Naive thymus-derived CD4-positive, alpha-beta T cell (primary cell): ENCODE measurements at regions not wholly inside any gene's neighbourhood (a gene's known extent, or its start where the extent isn't known, plus 50 kb on each side); places are given as distances from the start of the nearest gene placed in this dataset.

Experiments
- ATAC-seq: fragments of 150-1000 bp; cut with Tn5 transposase; 2 replicates; pipeline ENCODE4 v1.10.0; 2021; ENCODE audit warnings: mild to moderate bottlenecking, moderate library complexity
- CTCF ChIA-PET: fragments of 350-600 bp; sonication (Branson Sonifier 250); formaldehyde crosslinking; loops from one replicate; lab custom pipeline; 2021; ENCODE audit warnings: antibody characterized with exemption; lab: Charles Lee
- POLR2A ChIA-PET: fragments of 350-600 bp; sonication (Branson Sonifier 250); formaldehyde crosslinking; loops from one replicate; lab custom pipeline; 2021; ENCODE audit warnings: antibody characterized with exemption, inconsistent platforms; lab: Charles Lee
- DNase-seq, 9 donors: peaks; one replicate each; pipeline versions ENCODE4 v3.0.0 to v3.0.0-alpha.2; 2020 to 2022; ENCODE audit warnings: mixed read lengths in 1 of 9
- H3K27ac ChIP-seq: one replicate; pipeline ENCODE4 v1.7.0; 2013; ENCODE audit warnings: mild to moderate bottlenecking, low read depth, low read length, moderate library complexity
- H3K27me3 ChIP-seq, 2 donors: one replicate each; pipeline ENCODE4 v1.7.0; 2013; ENCODE audit warnings: low read length in 2 of 2, mild to moderate bottlenecking in 2 of 2, moderate library complexity in 2 of 2; ENCODE audit not compliant: control insufficient read depth in 2 of 2, insufficient read depth in 2 of 2
- H3K36me3 ChIP-seq, 3 experiments: 1 replicate in 2 of 3; 2 replicates in 1 of 3; pipeline ENCODE4 v1.7.0; 2013; ENCODE audit warnings: low read length in 3 of 3, mild to moderate bottlenecking in 3 of 3, moderate library complexity in 1 of 3; ENCODE audit not compliant: insufficient read depth in 3 of 3, control insufficient read depth in 2 of 3
- H3K4me1 ChIP-seq, 2 donors: one replicate each; pipeline ENCODE4 v1.7.0; 2013; ENCODE audit warnings: low read length in 2 of 2, mild to moderate bottlenecking in 2 of 2, moderate library complexity in 1 of 2; ENCODE audit not compliant: control insufficient read depth in 2 of 2, insufficient read depth in 2 of 2
- H3K4me3 ChIP-seq: 2 replicates; pipeline ENCODE4 v1.7.0; 2013; ENCODE audit warnings: mild to moderate bottlenecking, low read length
- H3K9me3 ChIP-seq, 3 experiments: 1 replicate in 2 of 3; 2 replicates in 1 of 3; pipeline ENCODE4 v1.7.0; 2013; ENCODE audit warnings: low read length in 3 of 3; ENCODE audit not compliant: control insufficient read depth in 2 of 3
- H3K27ac Mint-ChIP-seq, 9 donors: one replicate each; pipeline ENCODE4 v1.8.0; 2020 to 2022; ENCODE audit warnings: mixed read lengths in 9 of 9, mild to moderate bottlenecking in 8 of 9, moderate library complexity in 5 of 9, inconsistent platforms in 2 of 9
- H3K27me3 Mint-ChIP-seq, 5 donors: one replicate each; pipeline ENCODE4 v1.8.0; 2021 to 2022; ENCODE audit warnings: mixed read lengths in 5 of 5, mild to moderate bottlenecking in 1 of 5
- H3K36me3 Mint-ChIP-seq, 5 donors: one replicate each; pipeline ENCODE4 v1.8.0; 2020 to 2022; ENCODE audit warnings: mixed read lengths in 5 of 5, mild to moderate bottlenecking in 3 of 5, inconsistent platforms in 1 of 5
- H3K4me1 Mint-ChIP-seq, 7 donors: one replicate each; pipeline ENCODE4 v1.8.0; 2020 to 2022; ENCODE audit warnings: mixed read lengths in 7 of 7, mild to moderate bottlenecking in 3 of 7, inconsistent platforms in 1 of 7
- H3K4me3 Mint-ChIP-seq, 10 donors: one replicate each; pipeline ENCODE4 v1.8.0; 2020 to 2022; ENCODE audit warnings: mild to moderate bottlenecking in 10 of 10, mixed read lengths in 10 of 10, moderate library complexity in 6 of 10, inconsistent platforms in 2 of 10
- H3K9me3 Mint-ChIP-seq, 11 donors: one replicate each; pipeline ENCODE4 v1.8.0; 2020 to 2022; ENCODE audit warnings: mixed read lengths in 11 of 11, mild to moderate bottlenecking in 4 of 11, inconsistent platforms in 1 of 11, moderate library complexity in 1 of 11
- intact Hi-C, 2 donors: fragments of 100-400 bp; cut with micrococcal nuclease; formaldehyde crosslinking; loops; one replicate each; pipeline ENCODE4 v1.15.1; 2023

DNA sequence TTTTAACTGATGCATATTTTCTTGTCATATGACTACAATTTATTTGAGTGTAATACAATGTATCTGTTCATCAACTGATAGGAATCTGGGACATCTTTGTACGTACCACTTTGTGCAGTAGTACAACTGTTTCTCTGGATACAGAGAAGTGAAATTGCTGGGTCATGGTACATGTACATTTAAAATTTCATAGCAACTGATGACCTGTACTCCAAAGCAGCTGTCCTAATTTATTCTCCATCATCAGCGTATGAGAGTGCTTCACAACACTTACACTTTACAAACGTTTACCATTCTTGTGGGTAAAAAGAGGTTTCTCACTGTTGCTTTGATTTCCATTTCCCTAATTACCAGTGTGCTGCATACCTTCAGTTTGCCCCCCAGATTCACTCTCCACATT is 552.8 kb upstream of the CADM1 start:
- DNase-seq: no peak
- CTCF ChIA-PET: no interaction called here

DNA sequence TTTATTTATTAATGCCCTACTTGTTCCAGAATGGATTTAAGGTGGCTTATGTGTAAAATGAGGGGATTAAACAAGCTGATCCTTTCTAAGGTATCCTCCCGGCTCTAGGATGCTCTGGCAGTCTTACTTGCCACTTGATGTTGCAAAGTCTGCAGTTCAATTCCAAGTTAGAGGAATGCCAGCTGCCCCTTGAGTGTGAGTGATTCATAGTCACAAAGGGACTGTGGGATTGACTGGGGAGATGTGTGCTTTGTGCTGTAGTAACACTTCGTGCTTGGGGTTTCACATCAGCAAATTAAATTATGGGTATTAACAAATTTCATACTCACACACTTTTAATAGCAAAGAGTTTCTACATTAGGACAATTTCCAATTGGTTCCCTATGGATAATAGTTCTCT is 550.8 kb upstream of the CADM1 start:
- ChIA-PET POLR2A (no interaction called here), CTCF (no interaction called here)
- Histone ChIP-seq H3K27ac (no peak overlapping the region), H3K4me3 (no peak overlapping the region), H3K36me3 (no peaks in the 10 kb centered on the region), H3K4me1 (no peaks in the 10 kb centered on the region), H3K27me3 (no peaks in the 10 kb centered on the region), H3K9me3 (no peaks in the 10 kb centered on the region)
- Mint-ChIP-seq H3K27ac (no peak overlapping the region), H3K36me3 (no peaks in the 10 kb centered on the region), H3K4me3 (no peak overlapping the region), H3K27me3 (peaks cover 2 to 7% (median 5%) of the 10 kb centered on the region in 5 donors), H3K9me3 (peaks cover 0 to 9% (median 1%) of the 10 kb centered on the region in 11 donors), H3K4me1 (no peaks in the 10 kb centered on the region)
- no peak for ATAC-seq
- intact Hi-C loops: no loop called here
- no peak for DNase-seq

More for the DNA sequence above, 552.8 kb upstream of the CADM1 start:
- H3K27me3 Mint-ChIP-seq: peaks cover 2 to 17% (median 12%) of the 10 kb centered on the region in 5 donors
- no peaks in the 10 kb centered on the region for H3K9me3 ChIP-seq
- intact Hi-C loops: no loop called here
- H3K4me1 ChIP-seq: no peaks in the 10 kb centered on the region
- no peaks in the 10 kb centered on the region for H3K27me3 ChIP-seq
- ATAC-seq: no peak
- H3K36me3 ChIP-seq: no peaks in the 10 kb centered on the region
- POLR2A ChIA-PET: interaction anchor here (0.6 kb wide), 1 partner anchor 16 kb away, joined by 3 read pairs; no protein-coding TSS in a partner anchor
- H3K27ac Mint-ChIP-seq: no peak overlapping the region
- peaks cover 0 to 9% (median 1%) of the 10 kb centered on the region in 11 donors for H3K9me3 Mint-ChIP-seq
- H3K27ac ChIP-seq: no peak overlapping the region
- H3K4me3 Mint-ChIP-seq: no peak overlapping the region
- H3K36me3 Mint-ChIP-seq: no peaks in the 10 kb centered on the region
- H3K4me1 Mint-ChIP-seq: no peaks in the 10 kb centered on the region
- no peak overlapping the region for H3K4me3 ChIP-seq

DNA sequence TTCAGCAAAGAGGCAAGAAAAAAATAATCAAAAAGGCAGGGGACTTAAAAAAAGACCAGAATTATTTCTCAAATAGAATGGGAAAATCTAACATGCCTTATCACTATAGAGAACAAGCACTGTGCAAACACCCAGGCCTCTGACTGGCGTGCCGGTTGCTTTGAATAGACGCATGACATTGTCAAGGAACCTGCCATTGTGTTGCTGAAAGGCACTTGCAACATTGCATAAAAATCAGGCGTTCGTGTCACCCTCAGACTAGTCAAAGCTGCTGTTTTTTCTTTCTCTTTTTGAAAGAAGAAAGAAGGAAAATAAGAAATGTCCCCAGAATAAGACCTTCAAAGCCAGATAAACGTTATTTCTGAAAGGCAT is 549.3 kb upstream of the CADM1 start:
- Histone ChIP-seq H3K36me3 (no peaks in the 10 kb centered on the region), H3K27me3 (no peaks in the 10 kb centered on the region), H3K9me3 (no peaks in the 10 kb centered on the region), H3K27ac (no peak overlapping the region), H3K4me1 (no peaks in the 10 kb centered on the region), H3K4me3 (no peak overlapping the region)
- DNase-seq: no peak
- H3K9me3 Mint-ChIP-seq: peaks cover 0 to 8% (median 1%) of the 10 kb centered on the region in 11 donors
- no peaks in the 10 kb centered on the region for H3K36me3 Mint-ChIP-seq
- intact Hi-C loops: no loop called here
- no peak overlapping the region for H3K27ac Mint-ChIP-seq
- CTCF ChIA-PET: no interaction called here
- no peaks in the 10 kb centered on the region for H3K4me1 Mint-ChIP-seq
- H3K4me3 Mint-ChIP-seq: no peak overlapping the region
- peaks cover 0 to 6% (median 3%) of the 10 kb centered on the region in 5 donors for H3K27me3 Mint-ChIP-seq
- no peak for ATAC-seq
- POLR2A ChIA-PET: no interaction called here

GRCh38 chr11:116052603-116053547 is 548.7 kb upstream of the CADM1 start:
- ChIA-PET CTCF (no interaction called here), POLR2A (no interaction called here)
- intact Hi-C loops: no loop called here
- H3K9me3 Mint-ChIP-seq: peaks cover 0 to 8% (median 1%) of the 10 kb centered on the region in 11 donors
- peaks cover 0 to 6% (median 3%) of the 10 kb centered on the region in 5 donors for H3K27me3 Mint-ChIP-seq
- no peaks in the 10 kb centered on the region for H3K4me1 Mint-ChIP-seq
- DNase-seq (no peak), ATAC-seq (no peak)
- no peak overlapping the region for H3K4me3 ChIP-seq
- H3K4me1 ChIP-seq: no peaks in the 10 kb centered on the region
- H3K9me3 ChIP-seq: no peaks in the 10 kb centered on the region
- no peaks in the 10 kb centered on the region for H3K36me3 Mint-ChIP-seq
- no peak overlapping the region for H3K4me3 Mint-ChIP-seq
- no peaks in the 10 kb centered on the region for H3K36me3 ChIP-seq
- no peak overlapping the region for H3K27ac Mint-ChIP-seq
- H3K27ac ChIP-seq: no peak overlapping the region
- no peaks in the 10 kb centered on the region for H3K27me3 ChIP-seq

DNA sequence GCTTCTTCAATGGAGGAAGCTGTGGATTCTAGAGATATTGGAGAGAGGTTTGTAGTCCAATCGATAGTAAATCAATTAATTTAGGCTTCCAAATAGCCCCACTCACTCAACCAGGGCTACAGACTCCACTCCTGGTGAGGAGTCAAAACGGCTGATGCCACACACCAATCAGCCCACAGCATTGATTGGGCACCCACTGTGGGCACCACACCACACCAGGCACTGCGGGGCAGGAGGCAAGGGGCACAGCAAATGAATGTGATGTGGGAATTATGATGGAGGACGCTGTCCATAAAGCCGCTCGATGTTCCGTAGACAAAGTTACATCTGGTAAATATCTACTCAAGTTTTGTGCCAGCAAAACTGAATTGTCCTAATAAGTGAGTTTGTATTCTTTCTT is 547.3 kb upstream of the CADM1 start:
- Histone ChIP-seq H3K27me3 (no peaks in the 10 kb centered on the region), H3K9me3 (no peaks in the 10 kb centered on the region), H3K27ac (no peak overlapping the region), H3K36me3 (no peaks in the 10 kb centered on the region), H3K4me1 (no peaks in the 10 kb centered on the region), H3K4me3 (no peak overlapping the region)
- ChIA-PET CTCF (no interaction called here), POLR2A (no interaction called here)
- H3K4me1 Mint-ChIP-seq: no peaks in the 10 kb centered on the region
- no peak overlapping the region for H3K4me3 Mint-ChIP-seq
- no peak overlapping the region for H3K27ac Mint-ChIP-seq
- DNase-seq (no peak), ATAC-seq (no peak)
- intact Hi-C loops: no loop called here
- peaks cover 0 to 6% (median 3%) of the 10 kb centered on the region in 5 donors for H3K27me3 Mint-ChIP-seq
- H3K9me3 Mint-ChIP-seq: peaks cover 0 to 8% (median 1%) of the 10 kb centered on the region in 11 donors
- no peaks in the 10 kb centered on the region for H3K36me3 Mint-ChIP-seq

DNA sequence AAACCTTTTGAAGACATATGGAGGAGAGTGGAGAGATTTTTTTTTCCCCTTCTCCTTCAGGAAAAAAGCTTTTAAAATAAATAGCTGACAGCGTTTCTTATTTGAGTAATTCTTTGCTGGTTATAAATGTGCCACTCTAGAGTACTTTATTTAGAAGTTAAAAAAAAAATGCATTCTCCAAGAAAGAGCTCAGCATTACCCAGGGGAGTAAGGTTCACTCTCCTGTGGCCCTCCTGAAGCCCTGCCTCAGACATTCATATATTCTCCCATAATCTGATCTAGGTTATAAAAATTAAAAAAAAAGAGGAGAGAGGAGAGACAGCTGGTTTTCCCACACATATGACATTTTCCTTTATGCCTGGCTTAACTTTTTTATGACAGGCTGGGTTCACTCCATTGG is 545.2 kb upstream of the CADM1 start:
- Mint-ChIP-seq H3K27ac (no peak overlapping the region), H3K4me3 (no peak overlapping the region), H3K27me3 (peaks cover 0 to 8% (median 0%) of the 10 kb centered on the region in 5 donors), H3K36me3 (no peaks in the 10 kb centered on the region), H3K9me3 (peaks cover 0 to 6% (median under 1%) of the 10 kb centered on the region in 11 donors), H3K4me1 (no peaks in the 10 kb centered on the region)
- Histone ChIP-seq H3K4me1 (no peaks in the 10 kb centered on the region), H3K27me3 (no peaks in the 10 kb centered on the region), H3K4me3 (no peak overlapping the region), H3K36me3 (no peaks in the 10 kb centered on the region), H3K27ac (no peak overlapping the region), H3K9me3 (no peaks in the 10 kb centered on the region)
- intact Hi-C loops: no loop called here
- ChIA-PET CTCF (interaction anchor here (0.7 kb wide), 1 partner anchor 228 kb away, joined by 6 read pairs; no protein-coding TSS in a partner anchor), POLR2A (no interaction called here)
- DNase-seq (no peak), ATAC-seq (no peak)

GRCh38 chr11:116046127-116046526 is 541.9 kb upstream of the CADM1 start:
- intact Hi-C loops: no loop called here
- H3K27me3 Mint-ChIP-seq: peaks cover 0 to 8% (median 0%) of the 10 kb centered on the region in 5 donors
- Histone ChIP-seq H3K36me3 (no peaks in the 10 kb centered on the region), H3K4me1 (no peaks in the 10 kb centered on the region), H3K27ac (no peak overlapping the region), H3K27me3 (no peaks in the 10 kb centered on the region), H3K4me3 (no peak overlapping the region), H3K9me3 (no peaks in the 10 kb centered on the region)
- H3K27ac Mint-ChIP-seq: no peak overlapping the region
- ChIA-PET POLR2A (no interaction called here), CTCF (no interaction called here)
- no peaks in the 10 kb centered on the region for H3K36me3 Mint-ChIP-seq
- DNase-seq: no peak
- no peak overlapping the region for H3K4me3 Mint-ChIP-seq
- H3K9me3 Mint-ChIP-seq: peaks cover 0 to 6% (median 0%) of the 10 kb centered on the region in 11 donors
- ATAC-seq: no peak
- no peaks in the 10 kb centered on the region for H3K4me1 Mint-ChIP-seq
